ENCODE measurements at regions not wholly inside any gene's neighbourhood (a gene's known extent, or its start where the extent isn't known, plus 50 kb on each side); places are given as distances from the start of the nearest gene placed in this dataset.

GRCh38 chr7:84595026-84595425 is 400.4 kb upstream of the SEMA3A start:
- H3K36me3 ChIP-seq (ENCODE audit: control insufficient read depth in 3 of 3, insufficient read depth in 2 of 3, low read depth in 1 of 3, low read length in 3 of 3): no peaks in the 10 kb centered on the region
- DNase-seq (no peak), FAIRE-seq (no peak)
- no peak overlapping the region for H3K27ac ChIP-seq (ENCODE audit: low read depth in 1 of 3, low read length in 2 of 3)
- H3K4me3 ChIP-seq (ENCODE audit: low read depth in 1 of 3, low read length in 3 of 3): no peak overlapping the region
- no peaks in the 10 kb centered on the region for H3K27me3 ChIP-seq (ENCODE audit: control insufficient read depth in 3 of 3, insufficient read depth in 3 of 3, low read length in 3 of 3)
- H3K4me1 ChIP-seq (ENCODE audit: control insufficient read depth in 3 of 3, insufficient read depth in 2 of 3, low read depth in 1 of 3, low read length in 2 of 3): no peaks in the 10 kb centered on the region
- H3K9me3 ChIP-seq (ENCODE audit: control insufficient read depth in 2 of 2, insufficient read depth in 1 of 2, low read depth in 1 of 2, low read length in 1 of 2): no peaks in the 10 kb centered on the region
- WGBS, 3 donors: 69 to 83% (median 76%) methylated on average over 4 of the region's 4 CpGs

GRCh38 chr7:84591897-84592296 is 397.3 kb upstream of the SEMA3A start:
- Histone ChIP-seq H3K27ac (ENCODE audit: low read depth in 1 of 3, low read length in 2 of 3) (no peak overlapping the region), H3K4me1 (ENCODE audit: control insufficient read depth in 3 of 3, insufficient read depth in 2 of 3, low read depth in 1 of 3, low read length in 2 of 3) (no peaks in the 10 kb centered on the region), H3K9me3 (ENCODE audit: control insufficient read depth in 2 of 2, insufficient read depth in 1 of 2, low read depth in 1 of 2, low read length in 1 of 2) (no peaks in the 10 kb centered on the region), H3K36me3 (ENCODE audit: control insufficient read depth in 3 of 3, insufficient read depth in 2 of 3, low read depth in 1 of 3, low read length in 3 of 3) (no peaks in the 10 kb centered on the region), H3K4me3 (ENCODE audit: low read depth in 1 of 3, low read length in 3 of 3) (no peak overlapping the region), H3K27me3 (ENCODE audit: control insufficient read depth in 3 of 3, insufficient read depth in 3 of 3, low read length in 3 of 3) (no peaks in the 10 kb centered on the region)
- DNase-seq (no peak), FAIRE-seq (no peak)
- WGBS, 3 donors: 89 to 91% (median 90%) methylated on average over 2 of the region's 2 CpGs

DNA sequence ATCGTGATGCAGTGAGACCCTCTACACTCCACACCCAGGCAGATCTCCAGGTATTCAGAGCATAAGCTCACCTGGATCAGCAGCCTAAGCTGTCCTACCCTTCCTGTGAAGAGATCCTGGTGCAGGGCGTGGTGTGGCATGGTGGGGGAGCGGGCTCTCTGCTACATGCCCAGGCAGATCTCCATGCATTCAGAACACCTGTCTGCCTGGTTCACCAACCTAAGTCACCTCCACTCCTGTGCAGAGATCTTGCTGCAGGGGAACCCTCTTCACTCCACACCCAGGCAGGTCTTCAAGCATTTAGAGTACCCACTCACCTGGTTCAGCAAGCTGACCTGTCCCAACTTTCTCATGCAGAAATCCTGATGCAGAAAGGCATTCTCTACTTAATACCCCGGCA is 394.4 kb upstream of the SEMA3A start:
- no peak overlapping the region for H3K4me3 ChIP-seq (ENCODE audit: low read depth in 1 of 3, low read length in 3 of 3)
- no peak overlapping the region for H3K27ac ChIP-seq (ENCODE audit: low read depth in 1 of 3, low read length in 2 of 3)
- FAIRE-seq: no peak
- DNase-seq: no peak
- H3K4me1 ChIP-seq (ENCODE audit: control insufficient read depth in 3 of 3, insufficient read depth in 2 of 3, low read depth in 1 of 3, low read length in 2 of 3): no peaks in the 10 kb centered on the region
- H3K9me3 ChIP-seq (ENCODE audit: control insufficient read depth in 2 of 2, insufficient read depth in 1 of 2, low read depth in 1 of 2, low read length in 1 of 2): no peaks in the 10 kb centered on the region
- H3K27me3 ChIP-seq (ENCODE audit: control insufficient read depth in 3 of 3, insufficient read depth in 3 of 3, low read length in 3 of 3): no peaks in the 10 kb centered on the region
- 85 to 97% (median 91%) methylated on average over 4 of the region's 4 CpGs for WGBS, 3 donors
- H3K36me3 ChIP-seq (ENCODE audit: control insufficient read depth in 3 of 3, insufficient read depth in 2 of 3, low read depth in 1 of 3, low read length in 3 of 3): no peaks in the 10 kb centered on the region

- Histone ChIP-seq H3K27ac (ENCODE audit: low read depth in 1 of 3, low read length in 2 of 3) (no peak overlapping the region), H3K27me3 (ENCODE audit: control insufficient read depth in 3 of 3, insufficient read depth in 3 of 3, low read length in 3 of 3) (no peaks in the 10 kb centered on the region), H3K4me3 (ENCODE audit: low read depth in 1 of 3, low read length in 3 of 3) (no peak overlapping the region), H3K36me3 (ENCODE audit: control insufficient read depth in 3 of 3, insufficient read depth in 2 of 3, low read depth in 1 of 3, low read length in 3 of 3) (no peaks in the 10 kb centered on the region), H3K4me1 (ENCODE audit: control insufficient read depth in 3 of 3, insufficient read depth in 2 of 3, low read depth in 1 of 3, low read length in 2 of 3) (no peaks in the 10 kb centered on the region), H3K9me3 (ENCODE audit: control insufficient read depth in 2 of 2, insufficient read depth in 1 of 2, low read depth in 1 of 2, low read length in 1 of 2) (no peaks in the 10 kb centered on the region)
- DNase-seq: no peak
- FAIRE-seq: no peak
- 58 to 68% (median 64%) methylated on average over 4 of the region's 4 CpGs for WGBS, 3 donors
Measured at GRCh38 chr7:84583331-84583730, 388.7 kb upstream of the SEMA3A start.

GRCh38 chr7:84582747-84583146 is 388.2 kb upstream of the SEMA3A start:
- 56 to 64% (median 59%) methylated on average over 3 of the region's 3 CpGs for WGBS, 3 donors
- no peak for FAIRE-seq
- H3K27me3 ChIP-seq (ENCODE audit: control insufficient read depth in 3 of 3, insufficient read depth in 3 of 3, low read length in 3 of 3): no peaks in the 10 kb centered on the region
- no peaks in the 10 kb centered on the region for H3K9me3 ChIP-seq (ENCODE audit: control insufficient read depth in 2 of 2, insufficient read depth in 1 of 2, low read depth in 1 of 2, low read length in 1 of 2)
- no peaks in the 10 kb centered on the region for H3K36me3 ChIP-seq (ENCODE audit: control insufficient read depth in 3 of 3, insufficient read depth in 2 of 3, low read depth in 1 of 3, low read length in 3 of 3)
- DNase-seq: no peak
- no peaks in the 10 kb centered on the region for H3K4me1 ChIP-seq (ENCODE audit: control insufficient read depth in 3 of 3, insufficient read depth in 2 of 3, low read depth in 1 of 3, low read length in 2 of 3)
- H3K27ac ChIP-seq (ENCODE audit: low read depth in 1 of 3, low read length in 2 of 3): no peak overlapping the region
- no peak overlapping the region for H3K4me3 ChIP-seq (ENCODE audit: low read depth in 1 of 3, low read length in 3 of 3)

- Histone ChIP-seq H3K4me3 (ENCODE audit: low read depth in 1 of 3, low read length in 3 of 3) (no peak overlapping the region), H3K27me3 (ENCODE audit: control insufficient read depth in 3 of 3, insufficient read depth in 3 of 3, low read length in 3 of 3) (no peaks in the 10 kb centered on the region), H3K4me1 (ENCODE audit: control insufficient read depth in 3 of 3, insufficient read depth in 2 of 3, low read depth in 1 of 3, low read length in 2 of 3) (no peaks in the 10 kb centered on the region), H3K27ac (ENCODE audit: low read depth in 1 of 3, low read length in 2 of 3) (no peak overlapping the region), H3K36me3 (ENCODE audit: control insufficient read depth in 3 of 3, insufficient read depth in 2 of 3, low read depth in 1 of 3, low read length in 3 of 3) (no peaks in the 10 kb centered on the region), H3K9me3 (ENCODE audit: control insufficient read depth in 2 of 2, insufficient read depth in 1 of 2, low read depth in 1 of 2, low read length in 1 of 2) (no peaks in the 10 kb centered on the region)
- FAIRE-seq: no peak
- DNase-seq: no peak
- 93 to 96% (median 95%) methylated on average over 3 of the region's 3 CpGs for WGBS, 3 donors
Measured at GRCh38 chr7:84578825-84579224, 384.2 kb upstream of the SEMA3A start.

GRCh38 chr7:84568781-84569180 is 374.2 kb upstream of the SEMA3A start:
- Histone ChIP-seq H3K4me3 (ENCODE audit: low read depth in 1 of 3, low read length in 3 of 3) (no peak overlapping the region), H3K27me3 (ENCODE audit: control insufficient read depth in 3 of 3, insufficient read depth in 3 of 3, low read length in 3 of 3) (no peaks in the 10 kb centered on the region), H3K4me1 (ENCODE audit: control insufficient read depth in 3 of 3, insufficient read depth in 2 of 3, low read depth in 1 of 3, low read length in 2 of 3) (no peaks in the 10 kb centered on the region), H3K9me3 (ENCODE audit: control insufficient read depth in 2 of 2, insufficient read depth in 1 of 2, low read depth in 1 of 2, low read length in 1 of 2) (no peaks in the 10 kb centered on the region), H3K27ac (ENCODE audit: low read depth in 1 of 3, low read length in 2 of 3) (no peak overlapping the region), H3K36me3 (ENCODE audit: control insufficient read depth in 3 of 3, insufficient read depth in 2 of 3, low read depth in 1 of 3, low read length in 3 of 3) (no peaks in the 10 kb centered on the region)
- no peak for FAIRE-seq
- 83 to 91% (median 88%) methylated on average over 3 of the region's 3 CpGs for WGBS, 3 donors
- DNase-seq: no peak

DNA sequence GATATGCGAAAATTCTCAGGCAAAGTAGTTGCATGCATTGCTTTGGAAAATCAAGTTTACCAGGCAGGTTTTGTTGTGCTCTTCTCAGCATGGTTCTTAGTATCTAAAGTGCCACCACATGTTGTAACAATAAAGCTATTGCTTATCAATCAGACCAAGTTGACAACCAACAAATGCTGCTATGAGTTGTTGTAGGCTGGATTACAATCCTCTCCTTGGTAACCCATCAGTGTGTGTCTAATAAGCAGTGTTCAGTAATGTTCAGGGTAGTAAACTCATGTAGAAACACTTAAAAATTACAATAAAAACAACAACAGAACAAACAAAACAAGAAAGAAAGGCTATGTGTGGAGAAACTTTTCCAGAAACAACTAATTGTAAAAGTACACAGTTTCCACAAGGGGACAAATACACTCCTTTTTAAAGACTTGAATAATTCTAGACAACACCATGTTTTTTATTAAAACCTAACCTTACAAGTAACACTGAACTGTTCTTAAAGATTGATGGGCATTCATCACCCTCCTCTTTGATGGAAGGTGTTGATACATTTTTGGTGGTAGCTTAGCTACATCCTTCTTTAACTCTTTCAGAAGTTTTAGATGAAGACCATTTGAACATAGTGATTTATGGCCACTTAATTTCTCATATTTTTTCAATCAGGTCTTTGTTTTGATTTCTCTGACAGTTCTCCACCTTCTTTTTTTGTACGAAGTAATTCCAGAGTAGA is 370.9 kb upstream of the SEMA3A start:
- DNase-seq (no peak), FAIRE-seq (no peak)
- no peaks in the 10 kb centered on the region for H3K36me3 ChIP-seq (ENCODE audit: control insufficient read depth in 3 of 3, insufficient read depth in 2 of 3, low read depth in 1 of 3, low read length in 3 of 3)
- no peaks in the 10 kb centered on the region for H3K9me3 ChIP-seq (ENCODE audit: control insufficient read depth in 2 of 2, insufficient read depth in 1 of 2, low read depth in 1 of 2, low read length in 1 of 2)
- 84 to 86% (median 86%) methylated on average over 2 of the region's 2 CpGs for WGBS, 3 donors
- H3K27ac ChIP-seq (ENCODE audit: low read depth in 1 of 3, low read length in 2 of 3): no peak overlapping the region
- H3K4me1 ChIP-seq (ENCODE audit: control insufficient read depth in 3 of 3, insufficient read depth in 2 of 3, low read depth in 1 of 3, low read length in 2 of 3): no peaks in the 10 kb centered on the region
- no peaks in the 10 kb centered on the region for H3K27me3 ChIP-seq (ENCODE audit: control insufficient read depth in 3 of 3, insufficient read depth in 3 of 3, low read length in 3 of 3)
- no peak overlapping the region for H3K4me3 ChIP-seq (ENCODE audit: low read depth in 1 of 3, low read length in 3 of 3)

DNA sequence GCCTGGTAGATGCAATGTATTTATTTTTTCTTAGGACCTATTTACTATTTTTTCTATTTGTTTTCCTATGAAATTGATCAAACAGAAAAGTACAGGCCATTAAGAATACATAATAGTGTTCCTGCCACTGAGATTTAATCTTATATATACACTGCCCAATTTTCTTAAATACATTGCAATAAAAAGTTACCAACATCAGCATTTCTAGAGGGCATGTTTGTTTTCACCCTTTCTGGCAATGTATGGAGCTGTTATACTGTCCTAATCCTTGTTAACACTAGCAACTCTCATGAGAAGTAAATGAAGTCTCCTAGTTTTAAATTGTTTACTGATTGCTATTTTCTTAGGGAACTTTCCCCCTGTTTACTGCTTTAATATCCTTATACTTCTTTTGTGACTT is 359.1 kb upstream of the SEMA3A start:
- Histone ChIP-seq H3K4me3 (ENCODE audit: low read depth in 1 of 3, low read length in 3 of 3) (no peak overlapping the region), H3K27me3 (ENCODE audit: control insufficient read depth in 3 of 3, insufficient read depth in 3 of 3, low read length in 3 of 3) (no peaks in the 10 kb centered on the region), H3K27ac (ENCODE audit: low read depth in 1 of 3, low read length in 2 of 3) (no peak overlapping the region), H3K9me3 (ENCODE audit: control insufficient read depth in 2 of 2, insufficient read depth in 1 of 2, low read depth in 1 of 2, low read length in 1 of 2) (peaks cover 0 to 4% of the 10 kb centered on the region in 2 donors), H3K4me1 (ENCODE audit: control insufficient read depth in 3 of 3, insufficient read depth in 2 of 3, low read depth in 1 of 3, low read length in 2 of 3) (no peaks in the 10 kb centered on the region), H3K36me3 (ENCODE audit: control insufficient read depth in 3 of 3, insufficient read depth in 2 of 3, low read depth in 1 of 3, low read length in 3 of 3) (no peaks in the 10 kb centered on the region)
- no peak for DNase-seq
- no peak for FAIRE-seq
